GM12864 (cell line): ENCODE measurements at regions not wholly inside any gene's neighbourhood (a gene's known extent, or its start where the extent isn't known, plus 50 kb on each side); places are given as distances from the start of the nearest gene placed in this dataset.
"Not testable (repeated sequence)": the region's sequence is repeated elsewhere in the genome, so short reads cannot be mapped to it uniquely, and the experiment has no call there.

Source experiments
- DNase-seq: peaks from one replicate; pipeline ENCODE4 v3.0.0-alpha.2; 2011; ENCODE audit warnings: low read depth
- H3K4me3 ChIP-seq: 2 replicates; pipeline ENCODE4 v1.5.1; 2011; ENCODE audit warnings: mild to moderate bottlenecking, low read depth, low read length, control low read depth
- TF ChIP-seq, protein P1 (sequence below): IDR thresholded peaks from 2 replicates; pipeline ENCODE4 v1.5.1; 2011; ENCODE audit warnings: low read depth, mild to moderate bottlenecking, moderate library complexity, low read length, control low read depth, inconsistent platforms; ENCODE audit errors: missing control alignments

DNA sequence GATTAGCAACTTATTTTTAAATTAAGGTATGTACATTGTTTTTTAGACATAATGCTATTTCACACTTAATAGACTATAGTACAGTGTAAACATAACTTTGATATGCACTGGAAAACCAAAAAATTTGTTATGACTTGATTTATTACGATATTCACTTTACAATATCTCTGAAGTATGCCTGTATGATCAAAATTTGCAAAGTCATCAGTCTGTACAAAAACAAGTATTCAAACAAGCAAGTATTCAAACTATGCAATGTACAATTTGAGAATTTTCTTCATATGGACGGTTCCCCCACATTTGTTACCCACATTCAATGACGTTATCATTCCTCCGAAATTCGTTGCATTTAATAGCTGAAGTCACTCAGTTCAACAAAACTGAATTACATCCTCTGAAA is 147.9 kb downstream of the AVL9 start:
- H3K4me3 ChIP-seq, result no peak overlapping the region
- no peak for DNase-seq
- TF ChIP-seq, protein P1, sequence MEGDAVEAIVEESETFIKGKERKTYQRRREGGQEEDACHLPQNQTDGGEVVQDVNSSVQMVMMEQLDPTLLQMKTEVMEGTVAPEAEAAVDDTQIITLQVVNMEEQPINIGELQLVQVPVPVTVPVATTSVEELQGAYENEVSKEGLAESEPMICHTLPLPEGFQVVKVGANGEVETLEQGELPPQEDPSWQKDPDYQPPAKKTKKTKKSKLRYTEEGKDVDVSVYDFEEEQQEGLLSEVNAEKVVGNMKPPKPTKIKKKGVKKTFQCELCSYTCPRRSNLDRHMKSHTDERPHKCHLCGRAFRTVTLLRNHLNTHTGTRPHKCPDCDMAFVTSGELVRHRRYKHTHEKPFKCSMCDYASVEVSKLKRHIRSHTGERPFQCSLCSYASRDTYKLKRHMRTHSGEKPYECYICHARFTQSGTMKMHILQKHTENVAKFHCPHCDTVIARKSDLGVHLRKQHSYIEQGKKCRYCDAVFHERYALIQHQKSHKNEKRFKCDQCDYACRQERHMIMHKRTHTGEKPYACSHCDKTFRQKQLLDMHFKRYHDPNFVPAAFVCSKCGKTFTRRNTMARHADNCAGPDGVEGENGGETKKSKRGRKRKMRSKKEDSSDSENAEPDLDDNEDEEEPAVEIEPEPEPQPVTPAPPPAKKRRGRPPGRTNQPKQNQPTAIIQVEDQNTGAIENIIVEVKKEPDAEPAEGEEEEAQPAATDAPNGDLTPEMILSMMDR, result no peak

DNA sequence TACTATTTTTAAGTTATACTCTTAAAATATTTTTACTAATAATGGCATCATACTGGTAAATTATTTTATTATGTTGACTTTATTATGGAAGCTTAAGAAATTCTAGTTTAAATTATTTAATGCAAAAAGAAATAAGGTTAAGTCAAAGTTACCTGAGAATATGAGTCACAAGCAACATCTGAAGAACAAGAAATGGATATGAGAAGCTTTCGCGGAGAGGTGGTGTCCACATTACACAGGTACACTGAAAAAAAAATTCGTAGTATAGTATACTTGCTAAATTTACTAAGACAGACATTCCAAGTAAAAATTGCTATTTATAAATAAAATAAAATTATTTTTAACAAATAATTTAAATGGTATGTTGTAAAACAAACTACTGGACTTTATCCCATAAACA is 143.8 kb downstream of the AVL9 start:
- DNase-seq, result no peak
- H3K4me3 ChIP-seq, result no peak overlapping the region
- TF ChIP-seq, protein P1, result no peak

DNA sequence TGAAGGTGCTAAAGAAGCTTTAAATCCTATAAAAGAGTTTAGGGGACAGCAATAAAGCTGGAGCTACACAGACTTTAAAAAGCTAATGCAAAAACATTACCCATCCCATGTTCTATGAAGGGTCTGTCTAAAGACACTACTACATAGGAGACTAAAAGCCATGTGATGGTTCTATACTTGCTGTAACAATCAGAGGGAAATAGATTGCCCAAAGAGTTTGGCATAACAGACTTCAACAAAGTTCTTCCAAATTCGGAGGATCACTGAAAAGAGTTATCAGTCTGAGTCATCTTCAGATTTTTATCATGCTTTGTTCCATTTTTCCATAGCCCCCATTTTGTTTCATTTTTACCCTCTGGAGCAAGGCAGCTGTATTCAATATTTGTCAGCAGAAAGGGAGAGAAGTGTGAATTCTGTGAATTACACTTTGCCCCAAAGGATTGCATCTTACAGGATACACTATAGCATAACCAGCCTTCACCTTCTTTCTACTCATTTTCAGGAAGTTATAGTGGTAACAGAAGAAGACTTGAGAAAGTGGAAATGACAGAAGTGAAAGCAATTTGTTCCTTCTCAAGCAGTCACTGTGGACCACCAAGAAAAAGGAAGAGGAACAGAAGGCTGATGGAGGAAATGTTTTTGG is 143.3 kb downstream of the AVL9 start:
- not testable (repeated sequence) for H3K4me3 ChIP-seq
- peak; percentile 10 for DNase-seq
